HCT116 (cell line): ENCODE measurements at regions not wholly inside any gene's neighbourhood (a gene's known extent, or its start where the extent isn't known, plus 50 kb on each side); places are given as distances from the start of the nearest gene placed in this dataset.

Experiments used
- ATAC-seq: fragments of 200-7000 bp; cut with Tn5 transposase; 2 replicates; pipeline ENCODE4 v1.9.1; 2020; ENCODE audit warnings: mild to moderate bottlenecking, moderate library complexity
- BruUV-seq: library from RNA; stranded (reverse); fragments of 400-500 nt; replicated peaks from 2 replicates; lab custom pipeline; 2021; lab: Mats Ljungman, UMichigan
- CTCF ChIA-PET: fragments of 300-600 bp; sonication (Branson Sonifier 250); formaldehyde crosslinking; loops from one replicate; lab custom pipeline; 2021; ENCODE audit warnings: antibody characterized with exemption; lab: Charles Lee
- POLR2A ChIA-PET: fragments of 300-600, 350-600 bp; sonication (Branson Sonifier 250); formaldehyde crosslinking; loops from one replicate; lab custom pipeline; 2021; ENCODE audit warnings: antibody characterized with exemption; lab: Charles Lee
- RAD21 ChIA-PET, 2 experiments: fragments of 300-600 bp; sonication (Branson Sonifier 250); formaldehyde crosslinking; loops; one replicate each; lab custom pipeline; 2023; ENCODE audit warnings: low total read pairs in 2 of 2; ENCODE audit not compliant: uncharacterized antibody in 2 of 2, unreplicated experiment in 2 of 2, low non-redundant PET in 1 of 2; lab: Charles Lee
- DNase-seq: peaks from one replicate; pipeline ENCODE4 v3.0.0-alpha.2; 2010; ENCODE audit warnings: low read depth, low spot score
- H2AFZ ChIP-seq: fragments of 200-600 bp; shearing (Covaris generic), sonication (generic); 2 replicates; pipeline ENCODE4 v1.6.1; 2017; ENCODE audit warnings: low read depth, mixed run types, mixed read lengths, antibody characterized with exemption, low read length; ENCODE audit not compliant: poor library complexity, severe bottlenecking
- H3K27ac ChIP-seq: 2 replicates; pipeline ENCODE4 v1.5.1; 2012; ENCODE audit warnings: low read depth, low read length
- H3K27me3 ChIP-seq: fragments of 200-600 bp; sonication (generic); 2 replicates; pipeline ENCODE4 v1.6.1; 2016; ENCODE audit warnings: mixed run types, low read length, mixed read lengths; ENCODE audit not compliant: insufficient read depth
- H3K36me3 ChIP-seq, 2 experiments: fragments of 200-500 bp in 1 of 2; fragments of 200-600 bp in 1 of 2; sonication (Bioruptor generic) in 1 of 2; sonication (generic) in 1 of 2; 2 replicates each; pipeline versions ENCODE4 v1.5.1 to v1.6.1; 2014 to 2016; ENCODE audit warnings: low read length in 2 of 2, inconsistent platforms in 1 of 2, mixed read lengths in 1 of 2, mixed run types in 1 of 2; ENCODE audit not compliant: insufficient read depth in 2 of 2, control insufficient read depth in 1 of 2
- H3K4me1 ChIP-seq, 2 experiments: fragments of 200-600 bp in 1 of 2; sonication (generic) in 1 of 2; 2 replicates each; pipeline versions ENCODE4 v1.5.1 to v1.6.1; 2012 to 2017; ENCODE audit warnings: low read length in 2 of 2, inconsistent platforms in 1 of 2, mild to moderate bottlenecking in 1 of 2, mixed read lengths in 1 of 2, mixed run types in 1 of 2, moderate library complexity in 1 of 2; ENCODE audit not compliant: insufficient read depth in 2 of 2, control insufficient read depth in 1 of 2
- H3K4me2 ChIP-seq: fragments of 200-600 bp; sonication (generic); 2 replicates; pipeline ENCODE4 v1.6.1; 2017; ENCODE audit warnings: mixed run types, low read length, mixed read lengths
- H3K4me3 ChIP-seq, 2 experiments: fragments of 200-600 bp in 1 of 2; sonication (generic) in 1 of 2; replicated peaks in 1 of 2; 2 replicates each; pipeline ENCODE4 v1.5.1; 2011 to 2016; ENCODE audit warnings: low read length in 2 of 2, control low read depth in 1 of 2, low read depth in 1 of 2, mild to moderate bottlenecking in 1 of 2, mixed read lengths in 1 of 2, mixed run types in 1 of 2
- H3K79me2 ChIP-seq: fragments of 200-600 bp; sonication (generic); 2 replicates; pipeline ENCODE4 v1.6.1; 2017; ENCODE audit warnings: mild to moderate bottlenecking, mixed run types, low read length, moderate library complexity, mixed read lengths; ENCODE audit not compliant: insufficient read depth
- H3K9ac ChIP-seq: fragments of 200-600 bp; sonication (generic); 2 replicates; pipeline ENCODE4 v1.6.1; 2016; ENCODE audit warnings: low read length, mixed read lengths
- H3K9me2 ChIP-seq: fragments of 200-600 bp; sonication (generic), shearing (Covaris generic); 2 replicates; pipeline ENCODE4 v1.6.1; 2017; ENCODE audit warnings: mixed run types, mild to moderate bottlenecking, moderate library complexity; ENCODE audit not compliant: insufficient read depth
- H3K9me3 ChIP-seq, 2 experiments: fragments of 200-500 bp in 1 of 2; fragments of 200-600 bp in 1 of 2; sonication (Bioruptor generic) in 1 of 2; sonication (generic) in 1 of 2; 2 replicates each; pipeline ENCODE4 v1.6.1; 2014 to 2017; ENCODE audit warnings: low read length in 2 of 2, mixed read lengths in 2 of 2, inconsistent platforms in 1 of 2, low read depth in 1 of 2, mild to moderate bottlenecking in 1 of 2, mixed run types in 1 of 2, moderate library complexity in 1 of 2; ENCODE audit not compliant: control insufficient read depth in 1 of 2, insufficient read depth in 1 of 2
- H4K20me1 ChIP-seq: fragments of 200-600 bp; sonication (generic), shearing (Covaris generic); 2 replicates; pipeline ENCODE4 v1.6.1; 2017; ENCODE audit warnings: mixed run types, mild to moderate bottlenecking, moderate library complexity; ENCODE audit not compliant: insufficient read depth
- CBX3 ChIP-seq: IDR thresholded peaks from 2 replicates; pipeline ENCODE4 v1.6.1; 2012; ENCODE audit warnings: low read depth
- CEBPB ChIP-seq: IDR thresholded peaks from 2 replicates; pipeline ENCODE4 v1.6.1; 2012; ENCODE audit warnings: low read depth
- EGR1 ChIP-seq: IDR thresholded peaks from 2 replicates; pipeline ENCODE4 v1.6.1; 2012; ENCODE audit warnings: low read depth
- EZH2 ChIP-seq: fragments of 200-600 bp; sonication (generic); IDR thresholded peaks from 2 replicates; pipeline ENCODE4 v1.6.1; 2017; ENCODE audit warnings: antibody characterized with exemption, mixed run types
- FOSL1 ChIP-seq: IDR thresholded peaks from 2 replicates; pipeline ENCODE4 v1.6.1; 2012; ENCODE audit warnings: low read depth
- JUND ChIP-seq: IDR thresholded peaks from 2 replicates; pipeline ENCODE4 v1.6.1; 2012
- POLR2A ChIP-seq: IDR thresholded peaks from 2 replicates; pipeline ENCODE4 v1.7.0; 2011; ENCODE audit warnings: borderline replicate concordance; ENCODE audit not compliant: insufficient read depth, insufficient read length; ENCODE audit errors: extremely low read depth
- POLR2AphosphoS5 ChIP-seq: IDR thresholded peaks from 2 replicates; pipeline ENCODE4 v1.6.1; 2011; ENCODE audit warnings: mild to moderate bottlenecking, low read depth, low read length, moderate library complexity
- RAD21 ChIP-seq: IDR thresholded peaks from 2 replicates; pipeline ENCODE4 v1.6.1; 2012; ENCODE audit warnings: low read depth, mild to moderate bottlenecking
- intact Hi-C: fragments of 100-400 bp; cut with micrococcal nuclease; formaldehyde crosslinking; loops from 2 replicates; pipeline ENCODE4 v1.10.0; 2022

- no peak for ATAC-seq
- TF ChIP-seq FOSL1 (no peak), CEBPB (no peak), POLR2AphosphoS5 (no peak), EZH2 (no peak), CBX3 (no peak), RAD21 (no peak), JUND (no peak)
- Histone ChIP-seq H3K36me3 (no peaks in the 10 kb centered on the region), H3K4me1 (no peaks in the 10 kb centered on the region), H3K4me3 (no peak overlapping the region), H3K4me2 (no peak overlapping the region), H3K9me2 (no peaks in the 10 kb centered on the region), H3K27me3 (no peaks in the 10 kb centered on the region), H3K27ac (no peak overlapping the region), H4K20me1 (no peaks in the 10 kb centered on the region), H3K9me3 (no peaks in the 10 kb centered on the region), H3K79me2 (no peaks in the 10 kb centered on the region), H2AFZ (no peak overlapping the region), H3K9ac (no peak overlapping the region)
- ChIA-PET CTCF (no interaction called here), RAD21 (no interaction called here), POLR2A (no interaction called here)
- no peak for DNase-seq
- intact Hi-C loops = no loop called here
- BruUV-seq = no TSS peak
Observed at GRCh38 chr15:39092354-39092753, 488.5 kb upstream of the THBS1 start.

GRCh38 chr15:39092761-39093160 is 488.1 kb upstream of the THBS1 start:
- Histone ChIP-seq H3K27me3 (no peaks in the 10 kb centered on the region), H3K27ac (no peak overlapping the region), H3K9ac (no peak overlapping the region), H3K4me2 (no peak overlapping the region), H3K4me3 (no peak overlapping the region), H3K9me3 (no peaks in the 10 kb centered on the region), H4K20me1 (no peaks in the 10 kb centered on the region), H2AFZ (no peak overlapping the region), H3K79me2 (no peaks in the 10 kb centered on the region), H3K9me2 (no peaks in the 10 kb centered on the region), H3K4me1 (no peaks in the 10 kb centered on the region), H3K36me3 (no peaks in the 10 kb centered on the region)
- DNase-seq = no peak
- BruUV-seq = no TSS peak
- intact Hi-C loops = no loop called here
- no peak for TF ChIP-seq POLR2A
- no peak for TF ChIP-seq CBX3
- TF ChIP-seq EGR1 = no peak
- CTCF ChIA-PET = no interaction called here
- POLR2A ChIA-PET = no interaction called here
- RAD21 ChIA-PET = no interaction called here
- no peak for ATAC-seq
